Adipose tissue (tissue), 3 donors: ENCODE measurements at regions not wholly inside any gene's neighbourhood (a gene's known extent, or its start where the extent isn't known, plus 50 kb on each side); places are given as distances from the start of the nearest gene placed in this dataset.

Experiments used
- H3K27ac ChIP-seq: one replicate; pipeline ENCODE4 v1.5.1; 2013; ENCODE audit warnings: low read depth, low read length
- WGBS, 3 donors: extraction: QIAGEN DNeasy Blood & Tissue Kit; methylation state at CpG; one replicate each; pipeline ENCODE4 v1.1.7; 2013; 5-methylcytosine and 5-hydroxymethylcytosine counted together
- donor health status: healthy with polysubstance abuse.
- donor health status: Bipolar disorder and iron deficiency.
- donor health status: healthy.

DNA sequence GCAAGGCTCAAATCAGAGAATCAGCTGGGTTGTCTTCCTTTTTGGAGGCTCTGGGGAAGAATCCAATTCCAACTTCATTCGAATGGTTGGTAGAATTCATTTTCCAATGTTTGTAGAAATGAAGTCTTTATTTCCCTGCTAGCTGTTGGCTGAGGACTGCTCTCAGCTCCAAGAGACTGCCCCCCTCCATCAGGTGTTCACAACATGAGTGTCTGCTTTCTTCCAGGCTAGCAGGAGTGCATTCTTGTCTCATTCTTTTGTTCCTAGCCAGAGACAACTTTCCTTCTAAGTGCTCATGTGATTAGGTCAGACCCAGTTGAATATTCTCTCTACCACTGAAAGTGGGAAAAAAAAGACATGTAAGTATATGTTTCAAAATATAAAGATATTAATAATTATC, 95.2 kb downstream of the HLX start:
- WGBS, 3 donors = 52 to 78% (median 76%) methylated on average over 1 of the region's 1 CpG
- no peak overlapping the region for H3K27ac ChIP-seq

DNA sequence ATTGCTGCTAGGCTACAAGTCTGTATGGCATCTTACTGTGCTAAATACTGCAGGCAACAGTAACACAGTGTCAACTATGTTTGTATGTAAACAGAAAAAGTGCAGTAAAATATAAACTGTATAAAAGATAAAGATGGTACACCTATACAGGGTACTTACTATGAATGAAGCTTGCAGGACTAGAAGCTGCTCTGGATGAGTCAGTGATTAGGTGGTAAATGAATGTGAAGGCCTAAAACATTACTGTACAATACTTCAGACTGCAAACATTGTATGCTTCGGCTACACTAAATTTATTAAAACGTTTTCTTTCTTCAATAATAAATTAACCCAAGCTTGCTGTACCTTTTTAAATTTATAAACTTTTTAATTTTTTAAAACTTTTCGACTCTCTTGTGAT, 97.1 kb downstream of the HLX start:
- 36 to 56% (median 49%) methylated on average over 3 of the region's 3 CpGs for WGBS, 3 donors
- no peak overlapping the region for H3K27ac ChIP-seq

DNA sequence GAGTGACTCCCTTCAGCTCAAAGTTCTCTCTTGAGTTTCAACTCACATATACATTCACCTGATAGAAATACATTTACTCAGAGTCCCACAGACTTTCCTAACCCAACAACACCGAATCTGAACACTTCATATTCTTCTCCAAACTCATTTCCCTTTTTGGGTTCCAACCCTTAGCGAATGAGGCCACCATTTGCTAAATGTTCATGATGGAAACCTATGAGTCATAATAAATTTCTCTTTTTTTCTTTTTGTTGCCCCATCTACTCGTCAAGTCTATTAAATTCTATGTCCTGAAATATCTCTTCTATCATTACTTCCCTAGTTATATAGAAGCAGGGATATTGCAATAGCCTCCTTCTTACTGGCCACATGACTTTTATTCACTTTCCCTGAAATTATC, 100.1 kb downstream of the HLX start:
- 68 to 87% (median 81%) methylated on average over 3 of the region's 3 CpGs for WGBS, 3 donors
- H3K27ac ChIP-seq = no peak overlapping the region

DNA sequence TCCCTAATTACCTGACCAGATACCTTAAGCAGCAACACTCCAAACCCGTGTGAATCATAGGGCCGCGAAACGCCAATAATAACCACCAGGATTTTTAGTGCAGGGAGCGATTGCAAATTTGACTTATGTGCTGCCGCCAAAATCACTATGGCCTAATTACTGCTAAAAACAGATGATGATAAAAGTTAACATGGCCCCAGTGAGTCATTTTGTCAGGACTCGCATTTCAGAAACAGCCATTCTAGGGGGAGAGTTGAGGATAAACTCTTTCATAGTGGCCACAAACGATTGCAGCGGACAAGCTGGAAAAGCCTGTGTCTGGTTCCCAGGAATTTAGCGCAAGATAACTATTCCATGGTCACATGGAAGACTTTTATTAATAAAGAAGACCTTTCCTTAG, 103.4 kb downstream of the HLX start:
- WGBS, 3 donors = 79 to 92% (median 91%) methylated on average over 10 of the region's 10 CpGs
- no peak overlapping the region for H3K27ac ChIP-seq

DNA sequence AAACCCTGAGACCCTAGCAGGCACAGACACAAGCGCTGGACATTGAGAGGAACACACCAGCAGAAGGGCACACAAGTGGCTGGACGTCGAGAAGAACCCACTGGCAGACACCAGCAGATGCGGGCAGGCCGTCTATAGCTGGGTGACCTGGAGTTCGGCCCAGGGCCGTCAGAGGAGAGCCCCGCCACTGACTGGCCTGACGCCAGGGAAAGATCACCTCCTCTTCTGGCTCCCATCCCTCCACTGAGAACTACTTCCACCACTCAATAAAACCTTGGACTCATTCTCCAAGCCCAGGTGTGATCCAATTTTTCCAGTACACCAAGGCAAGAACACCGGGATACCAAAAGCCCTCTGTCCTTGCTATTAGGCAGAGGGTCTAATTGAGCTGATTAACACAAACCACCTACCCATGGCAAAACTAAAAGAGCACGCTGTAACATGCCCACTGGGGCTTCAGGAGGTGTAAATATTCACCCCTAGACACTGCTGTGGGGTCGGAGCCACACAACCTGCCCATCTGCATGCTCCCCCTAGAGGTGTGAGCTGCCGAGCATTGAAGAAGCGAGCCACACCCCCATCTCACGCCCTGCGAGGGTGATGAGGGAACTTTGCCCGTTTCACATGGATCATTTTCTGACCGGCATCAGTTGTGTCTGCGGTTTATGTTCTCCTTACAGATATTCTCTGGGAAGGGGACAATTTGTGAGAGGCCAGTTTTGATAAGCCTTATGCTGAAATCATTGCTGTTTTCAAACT, 104.8 kb downstream of the HLX start:
- H3K27ac ChIP-seq = no peak overlapping the region
- WGBS, 3 donors = 53 to 88% (median 83%) methylated on average over 19 of the region's 19 CpGs

DNA sequence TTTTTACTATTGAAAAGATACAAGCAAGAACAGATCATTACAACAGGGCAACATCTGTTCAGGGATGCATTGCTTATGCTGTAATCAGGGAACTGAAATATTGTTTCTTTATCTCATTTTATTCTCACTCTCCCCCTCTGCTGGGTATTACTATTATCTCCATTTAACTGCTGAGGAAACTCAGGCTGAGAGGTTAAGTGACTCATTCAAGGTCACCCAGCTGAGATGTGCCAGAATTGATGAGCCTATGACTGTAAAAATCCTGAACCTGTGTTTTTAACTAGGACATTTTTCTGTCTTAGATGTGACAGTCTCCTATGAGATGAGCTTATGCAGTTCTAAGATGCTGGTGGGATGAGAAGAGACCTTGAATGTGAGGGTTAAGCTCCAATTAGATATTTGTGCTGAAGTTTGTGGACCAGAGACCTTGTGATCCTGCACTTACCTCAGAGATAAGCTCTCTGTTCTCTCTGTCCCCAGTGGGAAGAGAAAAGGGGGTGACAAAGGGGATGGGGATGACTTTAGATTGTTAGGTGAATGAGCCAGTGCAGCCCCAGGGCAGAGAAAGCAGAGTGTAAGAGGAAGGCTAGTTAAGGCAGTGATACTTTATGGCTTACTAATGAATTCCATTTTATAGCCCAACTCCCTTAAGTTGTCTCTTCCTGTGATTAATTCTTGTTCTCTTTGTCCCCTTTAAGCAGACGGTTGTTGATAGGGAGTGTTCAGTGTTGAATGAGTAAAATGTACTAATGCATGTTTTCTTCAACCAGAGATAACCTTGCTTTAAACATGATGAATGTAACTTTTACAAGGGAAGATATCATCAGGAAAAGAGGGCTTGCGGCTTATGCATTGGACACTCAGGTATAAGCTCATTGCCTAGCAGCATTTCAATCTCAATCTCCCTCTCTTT, 111.4 kb downstream of the HLX start:
- WGBS, 3 donors = 38 to 71% (median 63%) methylated on average over 2 of the region's 2 CpGs
- H3K27ac ChIP-seq = no peak overlapping the region

DNA sequence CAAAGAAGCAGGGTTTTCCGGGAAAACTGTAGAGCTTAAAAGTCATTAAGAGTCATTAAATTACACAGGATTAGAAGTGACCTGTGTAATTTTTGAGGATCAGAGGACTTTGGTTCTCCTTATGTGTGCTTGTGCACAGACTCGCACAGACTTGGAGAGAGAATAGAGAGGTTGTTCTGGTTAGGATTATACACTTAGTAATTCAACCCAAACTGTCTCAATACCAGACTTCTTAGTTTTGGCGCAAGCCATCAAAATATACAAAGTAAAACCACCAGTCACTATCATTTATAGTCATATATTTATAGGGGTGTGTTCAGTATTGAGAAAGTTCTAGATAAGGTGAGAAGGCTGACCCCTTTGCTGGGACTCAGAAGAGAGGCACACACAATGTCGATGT, 112.3 kb downstream of the HLX start:
- no peak overlapping the region for H3K27ac ChIP-seq
- WGBS, 3 donors = 64 to 76% (median 66%) methylated on average over 4 of the region's 4 CpGs

DNA sequence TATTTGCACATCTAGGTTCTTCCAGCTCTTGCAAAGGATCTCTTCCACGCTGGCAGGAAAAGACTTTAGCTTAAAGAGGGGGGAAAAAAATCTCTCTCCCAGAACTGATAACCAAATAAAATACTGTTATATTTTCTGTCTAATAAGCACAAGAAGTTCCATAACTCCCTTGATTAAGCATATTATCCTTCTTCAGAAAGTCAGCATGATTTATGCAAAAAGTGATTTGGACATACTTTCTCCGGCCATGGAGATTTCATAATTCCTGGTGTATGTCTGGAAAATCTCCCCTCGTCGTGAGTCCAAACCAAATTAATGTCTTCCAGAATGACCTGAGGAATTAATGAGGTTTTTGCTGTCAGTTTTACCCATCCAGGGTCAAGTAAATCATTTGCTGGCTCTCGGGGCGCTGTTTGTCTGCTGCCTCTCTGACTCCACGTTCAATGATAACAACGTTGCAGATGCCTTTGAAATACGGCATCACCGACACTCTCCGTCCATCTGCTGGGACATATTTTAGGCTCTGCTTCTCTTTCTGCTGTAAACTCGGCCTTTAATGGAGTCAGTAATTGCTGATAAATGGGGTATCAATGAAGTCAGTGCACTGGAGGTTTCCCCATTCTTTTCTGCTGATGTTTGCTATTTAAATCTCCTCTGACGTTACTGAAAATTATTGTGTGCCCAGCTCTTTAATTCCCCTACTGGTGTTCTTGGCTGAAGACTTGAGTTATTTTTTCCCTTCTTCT, 112.9 kb downstream of the HLX start:
- H3K27ac ChIP-seq = no peak overlapping the region
- 18 to 53% (median 51%) methylated on average over 13 of the region's 13 CpGs for WGBS, 3 donors

DNA sequence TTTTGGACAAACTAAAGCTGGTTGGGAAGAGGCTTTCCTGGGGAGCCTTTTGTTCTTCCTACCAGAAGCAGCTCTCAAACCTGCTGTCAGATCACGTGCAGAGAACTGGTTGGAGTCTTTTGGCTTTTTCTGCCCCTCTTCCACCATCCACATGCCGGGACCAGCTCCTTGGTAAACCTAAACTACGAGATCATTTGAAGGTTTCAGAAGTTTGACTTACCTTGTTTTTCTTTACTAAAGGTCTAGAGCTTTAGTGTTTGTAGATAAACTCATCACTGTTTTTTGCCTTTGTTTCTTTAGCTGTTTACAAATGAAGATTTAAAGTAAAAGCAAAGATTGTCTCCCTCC, 113.4 kb downstream of the HLX start:
- 30 to 74% (median 66%) methylated on average over 3 of the region's 3 CpGs for WGBS, 3 donors
- no peak overlapping the region for H3K27ac ChIP-seq

DNA sequence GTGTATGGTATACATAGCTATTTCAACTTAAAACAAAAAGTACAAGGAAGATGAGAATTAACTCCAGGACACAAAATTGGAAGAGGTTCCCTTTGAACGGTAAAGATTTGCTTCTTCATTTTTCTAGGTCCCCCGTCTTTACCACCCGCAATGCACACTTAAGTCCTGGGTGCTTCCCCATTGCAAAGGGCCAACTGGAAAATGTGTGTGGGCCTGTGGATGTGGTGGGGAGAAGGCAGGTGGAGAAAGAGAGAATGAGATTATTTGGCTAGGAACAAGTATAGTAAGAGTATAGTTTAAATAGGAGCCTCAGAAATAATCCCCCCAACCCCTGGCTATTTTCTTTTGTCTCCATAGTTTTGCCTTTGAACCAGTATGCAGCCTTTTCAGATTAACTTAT, 115.4 kb downstream of the HLX start:
- no peak overlapping the region for H3K27ac ChIP-seq
- WGBS, 3 donors = 83 to 91% (median 91%) methylated on average over 3 of the region's 3 CpGs

DNA sequence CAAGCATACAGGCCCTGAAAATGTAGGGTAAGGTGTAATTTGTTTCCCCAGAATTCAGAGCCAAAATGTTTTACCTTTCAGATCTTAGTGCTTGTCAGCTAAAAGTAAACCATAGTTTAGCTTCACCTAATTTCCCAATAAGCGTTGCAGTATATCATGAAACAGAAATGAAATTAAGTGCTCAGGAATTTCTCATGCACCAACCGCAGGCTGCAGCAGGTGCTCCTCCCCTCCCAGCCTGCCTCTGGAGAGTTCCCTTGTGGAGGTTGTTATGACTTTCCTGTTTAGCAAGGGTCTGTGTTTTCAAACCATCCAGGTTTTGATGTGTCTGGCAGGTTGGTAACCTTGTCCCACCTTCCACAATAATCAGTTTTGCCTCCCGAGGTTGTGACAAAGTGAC, 118.5 kb downstream of the HLX start:
- no peak overlapping the region for H3K27ac ChIP-seq
- 73 to 86% (median 85%) methylated on average over 3 of the region's 3 CpGs for WGBS, 3 donors

DNA sequence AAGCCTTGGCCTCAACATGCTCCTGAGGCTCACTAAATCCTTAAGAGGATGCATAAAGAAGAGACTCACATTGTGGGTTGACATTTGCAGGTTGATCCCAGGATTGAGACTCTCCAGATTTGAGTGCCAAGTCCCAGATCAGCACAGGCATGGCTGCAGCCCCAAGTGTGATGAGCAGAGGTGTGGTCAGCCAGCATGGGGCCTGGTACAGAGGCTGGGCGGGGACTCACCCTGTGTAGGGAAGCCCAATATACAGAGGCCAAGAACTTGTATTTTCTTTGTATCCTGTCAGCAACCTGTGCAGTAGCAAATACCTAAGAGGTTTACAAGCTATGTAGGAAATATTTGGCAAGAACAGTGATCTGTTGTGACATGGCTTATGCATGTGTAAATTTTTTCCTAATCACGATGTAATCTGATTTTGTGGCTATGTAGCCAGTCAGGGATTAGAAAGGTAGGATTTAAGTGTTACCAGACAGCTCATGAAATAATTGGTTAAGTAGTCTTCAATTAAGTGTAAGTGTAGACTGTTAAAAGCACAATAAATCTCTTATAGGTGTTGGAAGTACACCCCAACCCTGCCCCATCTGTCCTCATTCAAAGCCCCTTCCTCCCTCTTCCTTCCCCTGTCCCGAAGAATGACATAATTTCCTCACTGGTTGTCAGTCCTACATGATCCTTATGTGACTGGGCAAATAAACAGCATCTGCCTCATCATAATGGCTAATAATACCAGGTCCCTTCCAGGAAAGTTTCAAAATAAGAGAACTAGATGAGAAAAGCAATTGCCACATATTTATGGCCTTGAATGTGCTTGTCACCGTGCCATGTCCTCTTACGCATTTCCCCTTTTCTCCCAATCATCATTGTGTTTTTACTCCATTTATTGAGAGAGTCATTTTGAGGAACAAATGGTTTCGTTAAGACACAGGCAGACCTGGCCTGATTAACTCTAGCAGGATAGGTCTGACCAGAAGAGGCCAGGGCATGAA, 120.9 kb downstream of the HLX start:
- 38 to 57% (median 45%) methylated on average over 6 of the region's 6 CpGs for WGBS, 3 donors
- no peak overlapping the region for H3K27ac ChIP-seq

DNA sequence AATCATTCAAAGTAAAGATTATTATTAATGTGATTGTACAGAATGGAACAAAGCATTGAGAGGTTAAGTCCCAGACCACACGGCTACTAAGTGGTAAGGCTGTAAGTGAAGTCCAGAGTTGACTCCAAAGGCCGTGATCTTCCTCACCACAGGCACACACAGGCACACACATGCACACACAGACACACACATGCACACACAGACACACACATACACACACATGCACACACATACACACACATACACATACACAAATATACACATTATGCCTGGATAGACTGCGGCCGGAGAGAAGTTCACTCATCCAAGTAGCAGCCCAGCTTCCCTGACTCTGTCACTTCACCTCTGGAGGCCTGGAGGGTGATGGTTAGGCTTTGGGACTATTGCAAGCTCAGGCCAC, 121.9 kb downstream of the HLX start:
- no peak overlapping the region for H3K27ac ChIP-seq
- 80 to 94% (median 94%) methylated on average over 4 of the region's 4 CpGs for WGBS, 3 donors

DNA sequence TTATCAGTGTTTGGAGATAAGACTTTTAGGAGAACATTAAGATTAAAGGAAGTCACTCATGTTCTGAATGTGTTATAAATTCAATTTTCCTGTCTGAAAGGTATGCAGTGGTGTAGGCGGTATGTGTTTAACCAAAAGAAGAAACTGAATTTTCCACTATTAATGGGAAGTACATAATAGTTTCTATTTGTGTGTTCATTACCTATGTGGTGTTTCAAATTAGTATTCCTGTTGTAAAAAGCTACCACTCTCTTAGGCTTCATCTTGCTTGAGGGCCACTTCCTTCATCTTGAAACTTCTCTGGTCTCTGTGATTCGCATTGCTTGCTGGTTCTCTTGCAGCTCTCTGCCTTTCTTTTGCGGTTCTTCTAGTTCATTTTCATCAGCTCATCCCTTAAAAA, 123.4 kb downstream of the HLX start:
- no peak overlapping the region for H3K27ac ChIP-seq
- 92 to 97% (median 95%) methylated on average over 3 of the region's 3 CpGs for WGBS, 3 donors

DNA sequence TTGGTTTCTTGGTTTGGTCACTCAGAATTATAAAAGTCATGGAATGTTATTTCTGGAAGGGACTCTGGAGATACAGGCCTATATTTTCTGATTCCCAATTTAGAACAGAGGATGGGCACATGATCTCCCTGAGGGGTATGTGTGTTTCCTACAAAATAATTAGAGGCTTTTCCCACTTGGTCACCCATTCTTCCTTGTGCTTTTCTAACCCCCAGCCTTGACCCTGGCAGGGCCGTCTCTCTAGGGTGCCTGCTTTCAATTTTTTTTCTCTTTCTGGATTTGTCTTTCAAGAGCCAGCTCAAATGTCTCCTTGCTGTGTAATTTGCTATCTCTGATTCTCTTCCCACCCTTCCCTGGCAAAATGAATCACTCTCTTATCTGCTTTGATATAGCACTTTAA, 131.9 kb downstream of the HLX start:
- WGBS, 3 donors = 58 to 68% (median 67%) methylated on average over 1 of the region's 1 CpG
- H3K27ac ChIP-seq = no peak overlapping the region

DNA sequence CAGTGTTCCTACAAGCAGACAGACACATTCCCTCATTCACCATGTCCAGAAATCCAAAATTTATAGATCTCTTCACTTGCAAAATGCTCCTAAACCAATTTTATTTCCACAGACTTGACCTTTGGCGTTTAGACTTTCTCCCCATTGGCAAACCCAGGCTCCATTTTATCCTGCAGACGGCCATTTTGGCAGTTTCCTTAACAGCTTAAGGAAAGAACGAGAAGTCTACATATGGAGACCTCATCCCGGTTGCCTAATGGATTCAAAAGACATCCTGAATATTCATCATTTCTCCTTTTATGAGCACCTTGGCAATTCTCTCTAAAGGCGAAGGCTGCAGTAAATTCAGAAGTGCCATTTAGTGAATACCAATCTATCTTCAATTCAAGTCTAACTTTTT, 132.9 kb downstream of the HLX start:
- H3K27ac ChIP-seq = no peak overlapping the region
- 81 to 95% (median 93%) methylated on average over 5 of the region's 5 CpGs for WGBS, 3 donors

DNA sequence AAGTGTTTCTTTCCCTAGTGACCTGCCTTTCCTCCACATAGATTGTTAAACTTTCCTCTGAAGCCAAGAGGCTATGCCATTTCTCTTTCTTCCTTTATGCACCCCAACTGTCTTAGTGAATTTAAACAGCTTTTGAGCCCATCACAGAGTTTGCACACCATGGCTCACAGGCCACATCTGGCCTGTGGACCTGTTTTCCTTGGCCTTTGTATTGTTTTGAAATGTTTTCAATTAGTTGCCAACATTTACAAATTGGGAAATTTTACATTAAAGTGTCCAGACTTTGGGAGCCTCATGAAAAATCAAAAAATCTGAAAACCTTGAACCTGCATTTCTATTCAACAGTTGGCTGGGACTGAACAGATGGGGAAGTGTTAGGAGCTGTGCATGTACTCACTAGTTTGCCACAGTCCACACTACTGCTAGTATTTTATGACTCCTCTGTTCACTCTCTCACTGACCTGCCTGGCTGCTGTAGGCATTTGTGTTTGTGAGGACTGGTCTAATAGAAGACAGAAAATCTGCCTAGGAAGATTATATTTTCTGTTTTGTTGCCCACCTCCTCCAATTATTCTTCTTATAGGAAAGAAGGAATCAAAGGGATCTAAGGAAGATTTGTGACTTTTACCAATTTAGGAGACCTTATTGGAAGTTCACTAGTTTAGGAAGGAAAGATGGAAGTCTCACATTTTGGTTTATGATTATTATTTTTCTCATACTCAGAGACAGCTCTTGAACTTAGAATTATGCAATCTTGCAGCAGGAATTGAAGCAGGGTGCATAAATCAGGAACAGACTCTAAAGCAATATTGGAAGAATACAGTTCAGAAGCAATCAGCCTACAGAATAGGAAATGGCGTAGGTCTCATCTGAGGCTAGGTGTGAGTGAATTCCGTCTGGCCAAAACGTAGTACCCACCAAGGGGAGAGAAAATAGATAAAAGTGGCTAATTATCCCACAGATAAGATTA, 134.7 kb downstream of the HLX start:
- H3K27ac ChIP-seq = no peak overlapping the region
- 65 to 80% (median 75%) methylated on average over 3 of the region's 3 CpGs for WGBS, 3 donors
